Ovary (tissue), 3 donors: ENCODE measurements at regions not wholly inside any gene's neighbourhood (a gene's known extent, or its start where the extent isn't known, plus 50 kb on each side); places are given as distances from the start of the nearest gene placed in this dataset.

ENCODE experiments used
- CTCF ChIP-seq, 3 donors: fragments of 450-650 bp in 2 of 3; fragments of 200-600 bp in 1 of 3; IDR thresholded peaks; one replicate each; pipeline versions ENCODE4 v1.5.1 to v1.8.0; 2016 to 2022; ENCODE audit warnings: antibody characterized with exemption in 3 of 3, mild to moderate bottlenecking in 1 of 3
- POLR2A ChIP-seq: fragments of 450-650 bp; IDR thresholded peaks from one replicate; pipeline ENCODE4 v1.6.1; 2017; ENCODE audit warnings: antibody characterized with exemption, mild to moderate bottlenecking, moderate library complexity
- donor health status: DM: no; HTN: no; CAD: no.

DNA sequence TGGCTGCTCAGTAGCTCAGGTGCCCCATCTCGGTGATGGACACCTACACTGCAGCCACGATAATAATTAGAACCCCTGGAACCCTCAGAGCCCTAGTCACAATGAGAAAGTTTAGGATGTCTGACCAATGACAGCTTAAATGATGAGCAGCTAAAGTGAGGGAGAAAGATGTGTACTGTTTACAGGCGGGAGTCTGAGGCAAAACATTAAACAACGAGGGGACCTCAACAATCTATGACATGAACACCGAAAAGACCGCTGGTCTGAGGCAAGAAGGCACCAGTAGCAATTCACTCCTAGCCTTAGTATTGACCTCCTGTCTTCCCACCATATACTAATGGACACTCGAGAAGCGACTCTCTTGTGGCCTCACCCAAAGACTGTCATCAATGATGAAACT, 369.5 kb upstream of the SMIM31 start:
- TF ChIP-seq CTCF (IDR thresholded peaks at IDR 0.05) (no peak), POLR2A (no peak)
